Endothelial cell of umbilical vein (primary cell): ENCODE measurements at regions not wholly inside any gene's neighbourhood (a gene's known extent, or its start where the extent isn't known, plus 50 kb on each side); places are given as distances from the start of the nearest gene placed in this dataset.

Experiments used
- EZH2 ChIP-seq: IDR thresholded peaks from 2 replicates; pipeline ENCODE4 v1.6.1; 2012; ENCODE audit warnings: borderline replicate concordance, low read depth, mild to moderate bottlenecking, moderate library complexity, low read length, inconsistent platforms; ENCODE audit not compliant: severe bottlenecking
- GATA2 ChIP-seq: IDR thresholded peaks from 2 replicates; pipeline ENCODE4 v1.7.0; 2011; ENCODE audit warnings: low read depth, mild to moderate bottlenecking, moderate library complexity, mixed read lengths, low read length; ENCODE audit not compliant: insufficient read length, insufficient read depth
- JUN ChIP-seq: IDR thresholded peaks from 2 replicates; pipeline ENCODE4 v1.6.1; 2011; ENCODE audit warnings: borderline replicate concordance, low read depth; ENCODE audit not compliant: insufficient read length, insufficient read depth
- POLR2A ChIP-seq: IDR thresholded peaks from 2 replicates; pipeline ENCODE4 v1.6.1; 2012; ENCODE audit warnings: low read depth, mild to moderate bottlenecking, control low read depth, low read length
- POLR2AphosphoS5 ChIP-seq: IDR thresholded peaks from 2 replicates; pipeline ENCODE4 v1.6.1; 2012; ENCODE audit warnings: low read depth, mild to moderate bottlenecking, control low read depth, low read length, moderate library complexity; ENCODE audit not compliant: insufficient read depth
- TF ChIP-seq, protein P1 (sequence below), 2 donors: IDR thresholded peaks; 1 replicate in 1 of 2; 2 replicates in 1 of 2; pipeline ENCODE4 v1.5.1; 2011; ENCODE audit warnings: low read length in 2 of 2, mild to moderate bottlenecking in 2 of 2, moderate library complexity in 2 of 2, control low read depth in 1 of 2, inconsistent platforms in 1 of 2, low read depth in 1 of 2; ENCODE audit not compliant: insufficient read depth in 1 of 2; ENCODE audit errors: extremely low read depth in 1 of 2
- TF ChIP-seq, protein P2 (sequence below): IDR thresholded peaks from 2 replicates; pipeline ENCODE4 v1.6.1; 2011; ENCODE audit not compliant: insufficient read depth, insufficient read length

DNA sequence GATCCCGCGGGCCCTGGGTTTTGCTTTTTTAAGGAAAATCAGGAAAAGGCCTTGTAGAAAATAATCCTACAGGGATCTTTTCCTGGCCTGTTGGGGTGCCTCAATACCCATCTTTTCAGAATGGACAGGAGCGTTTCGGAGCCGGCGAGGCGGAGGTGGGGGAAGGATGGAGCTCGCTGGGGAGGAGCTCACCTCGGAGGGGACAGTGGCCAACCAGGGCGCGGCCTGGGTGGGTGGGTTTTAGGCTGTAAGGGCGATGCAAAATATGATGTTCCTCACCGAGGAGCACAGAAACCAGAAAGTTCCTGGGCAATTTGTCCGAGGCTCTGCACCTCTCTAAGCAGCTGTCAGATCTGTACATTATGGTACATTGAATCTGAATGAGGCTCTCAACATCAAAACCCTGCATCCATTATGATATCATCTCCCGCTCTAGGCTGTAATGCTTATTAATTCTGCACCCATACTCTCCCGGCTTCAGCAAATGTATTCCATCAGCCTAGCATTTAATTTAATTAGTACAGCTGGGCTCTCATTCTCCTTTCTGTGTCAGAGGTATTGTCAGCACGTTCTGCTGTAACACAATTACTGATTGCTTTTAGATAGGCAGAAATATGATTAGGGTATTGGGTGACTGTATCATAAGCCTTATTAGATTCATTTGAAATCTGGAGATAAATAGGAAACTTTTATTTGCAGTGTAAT lies 90.3 kb upstream of the SOX1 start:
- TF ChIP-seq, protein P1, sequence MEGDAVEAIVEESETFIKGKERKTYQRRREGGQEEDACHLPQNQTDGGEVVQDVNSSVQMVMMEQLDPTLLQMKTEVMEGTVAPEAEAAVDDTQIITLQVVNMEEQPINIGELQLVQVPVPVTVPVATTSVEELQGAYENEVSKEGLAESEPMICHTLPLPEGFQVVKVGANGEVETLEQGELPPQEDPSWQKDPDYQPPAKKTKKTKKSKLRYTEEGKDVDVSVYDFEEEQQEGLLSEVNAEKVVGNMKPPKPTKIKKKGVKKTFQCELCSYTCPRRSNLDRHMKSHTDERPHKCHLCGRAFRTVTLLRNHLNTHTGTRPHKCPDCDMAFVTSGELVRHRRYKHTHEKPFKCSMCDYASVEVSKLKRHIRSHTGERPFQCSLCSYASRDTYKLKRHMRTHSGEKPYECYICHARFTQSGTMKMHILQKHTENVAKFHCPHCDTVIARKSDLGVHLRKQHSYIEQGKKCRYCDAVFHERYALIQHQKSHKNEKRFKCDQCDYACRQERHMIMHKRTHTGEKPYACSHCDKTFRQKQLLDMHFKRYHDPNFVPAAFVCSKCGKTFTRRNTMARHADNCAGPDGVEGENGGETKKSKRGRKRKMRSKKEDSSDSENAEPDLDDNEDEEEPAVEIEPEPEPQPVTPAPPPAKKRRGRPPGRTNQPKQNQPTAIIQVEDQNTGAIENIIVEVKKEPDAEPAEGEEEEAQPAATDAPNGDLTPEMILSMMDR (IDR thresholded peaks at IDR 0.05; ENCODE audit: extremely low read depth in 1 of 2, insufficient read depth in 1 of 2, low read depth in 1 of 2, low read length in 2 of 2), result no peak
- TF ChIP-seq GATA2, result no peak
- TF ChIP-seq POLR2A, result no peak
- TF ChIP-seq POLR2AphosphoS5, result no peak
- TF ChIP-seq, protein P2, sequence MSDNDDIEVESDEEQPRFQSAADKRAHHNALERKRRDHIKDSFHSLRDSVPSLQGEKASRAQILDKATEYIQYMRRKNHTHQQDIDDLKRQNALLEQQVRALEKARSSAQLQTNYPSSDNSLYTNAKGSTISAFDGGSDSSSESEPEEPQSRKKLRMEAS, result no peak
- no peak for TF ChIP-seq EZH2
- TF ChIP-seq JUN, result no peak
